CD4-positive, alpha-beta T cell treated with Interleukin-4 for 4 hours (primary cell): ENCODE measurements at regions not wholly inside any gene's neighbourhood (a gene's known extent, or its start where the extent isn't known, plus 50 kb on each side); places are given as distances from the start of the nearest gene placed in this dataset.
"Not testable (repeated sequence)": the region's sequence is repeated elsewhere in the genome, so short reads cannot be mapped to it uniquely, and the experiment has no call there.

Experiments used
- DNase-seq: peaks from one replicate; pipeline ENCODE4 v3.0.0-alpha.2; 2020

DNA sequence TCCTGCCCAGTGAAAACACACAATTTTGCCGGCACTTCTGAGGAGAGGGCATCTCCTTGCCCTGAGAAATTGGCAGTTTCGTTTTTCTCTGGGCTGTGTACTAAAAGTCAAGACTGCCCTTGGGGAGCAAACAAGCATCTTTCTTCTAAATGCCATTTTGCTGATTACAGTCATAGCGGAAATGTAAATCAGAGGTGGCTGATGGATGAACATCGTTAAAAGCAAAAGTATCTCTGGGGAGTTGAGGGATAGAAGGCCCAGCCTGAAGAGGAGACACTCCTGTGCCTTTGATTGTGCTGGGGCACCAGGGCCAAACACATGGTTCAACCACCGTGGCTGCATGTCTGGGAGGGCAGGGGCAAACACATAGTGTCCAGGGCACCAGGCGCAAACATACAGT, 49.8 kb downstream of the ABCC12 start:
- no peak for DNase-seq

DNA sequence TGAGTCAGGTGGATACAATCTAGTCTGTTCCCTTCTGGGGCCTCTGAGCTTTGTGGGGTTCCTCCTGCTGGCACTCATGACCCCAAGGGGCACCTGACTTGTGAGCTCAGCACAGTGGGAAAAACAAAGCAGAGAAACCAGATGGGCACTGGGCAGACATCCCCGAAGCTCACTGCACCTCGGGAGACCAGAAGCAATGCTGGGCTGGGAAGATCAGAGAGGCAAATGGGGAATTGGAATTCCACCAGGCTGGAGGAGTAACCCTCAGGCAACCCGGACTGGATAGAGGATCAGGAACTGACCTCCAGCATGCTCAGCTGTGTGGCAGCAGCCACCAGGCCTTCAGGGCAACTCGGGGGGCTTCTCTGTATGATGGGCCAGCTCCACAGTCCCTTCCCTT, 50.3 kb downstream of the ABCC12 start:
- DNase-seq = no peak

DNA sequence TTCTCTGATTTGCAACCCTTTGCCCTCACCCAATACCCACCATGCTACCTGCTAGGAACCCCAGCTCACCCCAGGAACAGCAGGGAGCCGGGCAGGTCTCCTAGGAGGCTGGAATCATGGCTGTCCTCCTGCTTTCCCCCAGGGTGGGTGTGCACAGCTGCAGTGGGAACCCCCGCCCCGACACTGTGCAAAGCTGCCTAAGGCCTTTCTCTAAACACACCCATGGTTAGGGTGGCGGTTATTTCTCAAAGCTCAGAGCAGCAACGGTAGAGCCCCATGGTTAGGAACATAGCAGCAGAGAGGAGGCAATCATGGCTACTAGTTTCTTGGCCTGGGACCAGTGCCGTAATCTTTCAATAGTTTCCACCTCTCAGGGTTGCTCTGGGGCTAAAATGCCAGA, 52.2 kb downstream of the ABCC12 start:
- DNase-seq = no peak

- DNase-seq = no peak
Observed at GRCh38 chr16:48102083-48103008, 53.4 kb downstream of the ABCC12 start.

DNA sequence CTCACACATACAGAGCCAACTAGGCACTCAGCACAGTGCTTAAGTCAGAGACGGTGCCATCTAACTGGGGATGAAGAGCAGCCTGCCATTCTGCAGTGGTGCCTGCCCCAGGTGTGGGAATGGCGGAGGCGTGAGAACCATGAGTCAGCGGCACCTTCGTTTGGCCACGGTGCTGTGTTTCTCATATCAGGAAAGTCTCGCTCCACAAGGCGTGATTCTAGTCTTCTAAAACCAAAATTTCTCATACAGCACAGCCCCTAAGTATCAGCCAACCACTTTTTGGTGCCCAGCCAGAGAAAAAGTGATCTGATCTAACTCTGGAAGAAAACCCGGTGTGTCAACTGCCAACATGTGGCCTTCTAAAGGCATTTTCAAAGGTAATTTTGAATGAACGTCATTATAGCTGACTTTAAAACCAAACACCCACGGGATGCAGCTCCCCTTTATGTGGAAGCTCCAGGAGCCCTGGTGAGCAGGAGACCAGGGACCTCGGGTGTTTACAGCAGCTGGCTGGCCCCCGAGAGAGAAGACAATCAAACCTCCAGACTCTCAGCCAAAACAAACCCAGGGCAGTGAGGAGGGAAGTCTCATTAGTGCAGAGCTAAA, 54.6 kb downstream of the ABCC12 start:
- no peak for DNase-seq

DNA sequence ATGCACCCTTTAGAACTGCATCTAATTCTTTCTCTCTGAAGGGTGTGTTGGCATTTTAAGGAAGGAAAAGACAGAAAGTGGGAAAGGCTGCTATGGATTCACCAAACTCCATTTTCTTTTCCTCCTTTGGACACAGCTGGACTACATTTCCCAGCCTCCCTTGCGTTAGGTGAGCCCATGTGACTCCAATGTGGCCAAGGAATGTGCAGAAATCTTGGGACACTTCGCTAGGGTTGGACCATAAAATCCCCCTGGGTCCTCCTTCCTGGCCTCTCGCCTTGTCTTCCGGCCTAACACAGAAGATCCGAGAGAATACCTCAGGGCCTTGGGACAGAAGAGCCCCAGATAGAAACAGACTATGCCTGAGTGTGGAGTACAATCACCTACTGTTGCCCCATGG, 56.3 kb downstream of the ABCC12 start:
- DNase-seq = no peak

- DNase-seq = no peak
Observed at GRCh38 chr16:48098472-48098871, 57.3 kb downstream of the ABCC12 start.

GRCh38 chr16:48091117-48091516, 64.7 kb downstream of the ABCC12 start:
- DNase-seq = no peak

- DNase-seq = no peak
Observed at GRCh38 chr16:48089053-48089792, 66.6 kb downstream of the ABCC12 start.

GRCh38 chr16:48087639-48088038, 68.2 kb downstream of the ABCC12 start:
- DNase-seq = no peak

DNA sequence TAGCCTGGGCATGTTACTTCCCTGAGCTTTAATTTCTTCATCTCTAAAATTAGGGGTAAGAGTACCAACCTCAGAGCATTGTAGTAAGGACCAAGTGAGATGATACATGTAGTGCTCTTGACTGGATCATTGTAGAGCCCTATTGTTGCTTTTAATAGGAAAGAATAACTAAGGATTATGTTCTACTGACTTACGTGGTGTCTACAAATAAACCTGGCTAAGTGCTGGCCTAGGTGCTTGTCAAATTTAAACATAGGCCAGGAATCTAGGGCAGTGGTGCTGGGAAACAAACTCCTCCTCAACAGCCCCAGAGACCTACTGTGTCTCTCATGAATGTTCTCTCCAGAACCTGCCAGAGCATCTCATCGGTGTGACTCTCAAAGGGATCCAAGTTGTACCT, 69.4 kb downstream of the ABCC12 start:
- DNase-seq = no peak

DNA sequence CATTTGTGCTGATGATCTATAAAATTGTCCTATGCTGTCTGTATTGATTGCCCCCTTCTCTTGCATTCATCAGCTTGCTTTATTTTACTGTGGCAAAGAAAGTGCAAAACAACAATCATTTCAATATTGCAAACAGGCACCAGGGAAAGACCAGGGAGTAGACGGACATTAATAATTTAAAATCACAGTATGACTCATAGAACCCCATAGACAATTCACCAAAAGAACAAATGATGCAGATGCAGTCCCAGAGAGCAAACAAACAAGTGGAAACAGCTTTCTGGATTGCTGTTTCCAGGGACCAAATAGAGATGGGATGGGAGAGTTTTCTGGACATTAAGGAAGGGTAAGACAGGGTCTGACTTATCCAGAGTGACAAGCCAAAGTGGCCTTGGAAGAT, 70.1 kb downstream of the ABCC12 start:
- DNase-seq = no peak

- no peak for DNase-seq
Observed at GRCh38 chr16:48084826-48085225, 71.0 kb downstream of the ABCC12 start.

DNA sequence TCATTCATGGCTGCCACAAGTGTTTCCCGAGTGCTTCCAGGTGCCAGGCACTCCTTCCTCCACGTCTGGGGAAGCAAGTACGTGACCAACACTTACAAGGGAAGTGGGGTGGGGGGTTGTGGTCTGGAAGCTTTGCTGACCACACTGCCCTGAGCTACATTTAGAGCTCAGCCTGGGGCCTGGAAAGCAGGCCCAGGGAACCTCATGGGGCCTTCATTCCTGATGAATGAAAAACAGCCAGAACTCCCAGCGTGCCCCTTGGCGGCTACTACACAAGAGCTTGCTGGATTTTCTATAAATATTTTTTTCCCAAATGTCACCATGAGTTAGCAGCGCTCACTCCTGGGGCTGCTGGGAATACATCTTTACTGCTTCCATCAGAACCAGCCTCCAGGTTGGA, 73.3 kb downstream of the ABCC12 start:
- DNase-seq = no peak

DNA sequence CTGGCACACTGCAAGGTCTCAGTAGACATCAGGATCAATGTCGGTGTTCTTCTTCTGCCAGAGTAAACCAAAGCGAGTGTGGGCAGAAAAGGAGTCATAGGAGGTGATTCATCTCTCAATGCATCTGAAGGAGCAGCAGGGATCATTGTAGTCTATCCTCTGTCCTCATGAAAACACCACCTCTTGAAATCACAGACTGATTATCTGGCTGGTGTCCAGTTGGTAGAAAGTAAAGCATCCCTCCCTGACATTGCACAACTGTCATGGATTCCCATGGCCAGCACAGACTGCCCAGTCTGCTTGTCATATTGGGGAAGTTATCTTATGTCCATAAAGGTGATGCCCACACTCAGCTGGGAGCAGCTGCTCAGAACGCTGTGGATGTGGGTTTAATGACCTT, 74.1 kb downstream of the ABCC12 start:
- no peak for DNase-seq

DNA sequence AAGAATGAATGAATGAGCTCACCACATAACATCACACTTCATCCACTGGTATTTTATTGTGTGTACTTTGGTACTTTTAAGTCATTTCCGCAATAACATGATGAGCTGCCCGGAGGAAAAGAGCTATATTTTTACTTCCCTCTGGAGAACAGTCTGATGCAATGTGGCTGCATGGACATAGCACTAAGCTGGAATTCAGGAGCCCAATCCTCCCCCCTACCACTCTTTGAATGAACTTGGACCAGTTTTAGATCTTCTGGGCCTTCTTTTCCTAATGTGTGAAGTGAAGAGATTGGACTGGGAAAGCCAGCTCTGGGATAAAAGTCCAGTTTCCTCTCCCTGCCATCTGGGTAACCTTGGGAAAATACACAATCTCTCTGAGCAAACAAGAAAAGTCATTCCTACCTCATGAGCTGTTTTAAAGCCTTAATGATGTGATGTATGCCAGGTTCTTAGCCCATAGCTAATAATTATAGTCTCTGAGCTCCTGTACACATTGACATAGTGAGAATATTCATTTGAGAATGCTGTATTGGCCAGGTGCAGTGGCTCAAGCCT, 79.3 kb downstream of the ABCC12 start:
- no peak for DNase-seq

DNA sequence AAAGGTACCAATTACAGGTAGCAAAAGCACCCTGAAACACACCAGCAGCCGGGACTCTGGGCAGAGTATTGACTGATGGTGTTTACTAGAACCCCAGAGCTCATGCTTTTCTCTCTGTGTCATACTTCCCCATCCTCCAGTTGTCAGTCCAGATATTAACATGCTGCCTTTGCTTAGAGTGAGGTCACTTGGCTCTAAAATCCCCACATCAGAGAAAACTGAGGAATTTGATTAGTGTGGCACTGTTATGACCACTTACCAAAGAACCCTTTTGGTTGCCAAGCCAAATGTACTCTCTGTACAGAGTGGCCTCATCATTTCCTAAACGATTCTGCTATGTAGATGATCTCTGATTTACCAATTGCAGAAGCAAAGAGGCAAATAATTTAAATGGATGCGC, 80.4 kb downstream of the ABCC12 start:
- DNase-seq = no peak

DNA sequence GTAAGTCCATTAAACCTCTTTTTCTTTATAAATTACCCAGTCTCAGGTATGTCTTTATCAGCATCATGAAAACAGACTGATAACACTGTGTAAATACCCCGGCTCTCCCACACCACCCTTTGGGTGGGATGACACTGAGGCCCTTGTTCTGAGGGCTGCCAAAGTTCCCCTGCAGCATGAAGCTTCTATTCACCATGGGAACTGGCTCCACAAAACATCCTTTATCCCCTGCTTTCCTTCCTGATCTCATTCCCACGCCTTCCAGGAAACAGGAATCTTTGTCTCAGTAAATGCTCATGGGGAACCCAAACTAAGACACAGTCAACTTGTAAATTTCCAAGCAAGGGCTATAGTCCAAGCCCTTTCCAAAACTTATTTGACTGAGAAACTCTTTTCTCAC, 88.4 kb downstream of the ABCC12 start:
- DNase-seq = no peak

- no peak for DNase-seq
Observed at GRCh38 chr16:48064971-48065370, 90.8 kb downstream of the ABCC12 start.

DNA sequence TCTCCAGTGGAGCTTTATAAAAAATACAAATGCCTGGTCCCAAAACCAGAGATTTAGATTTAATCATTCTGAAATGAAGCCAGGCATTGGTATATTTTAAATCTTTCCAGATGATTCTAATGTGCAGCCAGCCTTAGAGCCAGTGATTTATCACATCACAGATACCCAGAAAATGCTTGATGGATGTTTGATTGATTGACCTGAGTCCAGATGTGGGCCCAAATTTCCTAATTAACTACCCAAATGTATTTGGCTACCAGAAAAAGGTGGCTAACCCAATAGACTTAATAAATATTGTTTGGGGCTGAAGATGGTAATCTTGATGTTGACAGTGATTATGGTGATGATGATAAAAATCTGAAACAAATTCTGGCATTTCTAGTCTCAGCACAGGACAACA, 93.1 kb downstream of the ABCC12 start:
- DNase-seq = no peak

DNA sequence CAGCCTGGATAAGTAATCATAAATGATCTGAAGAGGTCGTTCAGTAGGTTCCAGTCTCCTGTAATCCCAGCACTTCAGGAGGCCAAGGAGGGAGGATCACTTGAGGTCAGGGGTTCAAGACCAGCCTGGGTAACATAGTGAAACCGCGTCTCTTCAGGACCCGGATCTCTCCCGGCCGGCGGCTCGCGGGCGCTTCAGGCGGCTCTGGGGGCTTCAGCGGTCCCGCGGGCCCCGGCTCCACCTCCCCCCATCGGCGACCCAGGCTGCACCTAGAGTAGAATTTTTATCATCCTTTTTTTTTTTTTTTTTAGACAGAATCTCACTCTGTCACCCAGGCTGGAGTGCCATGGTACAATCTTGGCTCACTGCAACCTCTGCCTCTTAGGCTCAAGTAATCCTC, 95.9 kb downstream of the ABCC12 start:
- no peak for DNase-seq

GRCh38 chr16:48059190-48059589, 96.6 kb downstream of the ABCC12 start:
- DNase-seq = not testable (repeated sequence)

DNA sequence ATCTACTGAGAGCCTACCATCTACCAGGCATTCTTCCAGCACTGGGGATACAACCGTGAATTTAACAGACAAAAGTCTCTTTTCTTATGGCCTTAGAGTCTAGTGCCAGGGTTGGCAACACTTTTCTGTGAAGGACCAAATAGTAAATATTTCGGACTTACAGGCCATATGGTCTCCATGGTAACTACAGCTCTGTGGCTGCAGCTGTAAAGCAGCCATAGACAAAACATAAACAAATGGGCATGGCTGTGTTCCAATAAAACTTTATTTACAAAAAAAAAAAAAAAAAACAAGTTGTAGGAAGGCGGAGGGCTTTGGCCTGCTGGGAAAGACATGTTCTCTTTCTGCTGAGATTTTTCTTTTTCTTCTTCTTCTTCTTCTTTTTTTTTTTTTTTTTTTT, 98.7 kb downstream of the ABCC12 start:
- no peak for DNase-seq
